Activated T-cell treated with anti-CD3 and anti-CD28 coated beads, Interleukin-2, amount 50 U/mL, for 48 hours (primary cell): ENCODE measurements at regions not wholly inside any gene's neighbourhood (a gene's known extent, or its start where the extent isn't known, plus 50 kb on each side); places are given as distances from the start of the nearest gene placed in this dataset.

ENCODE experiments used
- DNase-seq, 2 experiments: peaks; one replicate each; pipeline ENCODE4 v3.0.0-alpha.2; 2020

- no peak for DNase-seq
Measured at GRCh38 chr2:177155631-177156030, 57.0 kb upstream of the HNRNPA3 start.

- DNase-seq, result no peak
Measured at GRCh38 chr2:177161741-177162460, 50.7 kb upstream of the HNRNPA3 start.
